ENCODE measurements at regions not wholly inside any gene's neighbourhood (a gene's known extent, or its start where the extent isn't known, plus 50 kb on each side); places are given as distances from the start of the nearest gene placed in this dataset.
"Not testable (repeated sequence)": the region's sequence is repeated elsewhere in the genome, so short reads cannot be mapped to it uniquely, and the experiment has no call there.

DNA sequence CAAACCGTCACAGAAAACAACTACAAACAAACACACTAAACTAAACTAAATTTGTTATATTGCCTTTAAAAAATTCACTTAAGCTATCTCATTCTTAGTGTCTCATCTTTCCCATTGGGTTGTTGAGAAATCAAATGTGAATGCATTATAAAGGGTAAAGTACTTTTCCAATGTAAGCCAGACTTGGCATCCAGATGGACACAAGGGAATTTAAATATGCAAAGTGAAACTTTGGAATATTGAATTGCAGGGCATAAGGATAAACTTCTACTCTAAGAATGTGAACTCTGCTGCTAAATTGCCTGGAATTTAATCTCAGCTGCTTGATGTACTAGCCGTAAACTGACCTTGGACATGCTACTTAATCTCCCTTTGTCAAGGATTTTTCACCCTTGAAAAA lies 1554.6 kb downstream of the CDH8 start:
- H3K4me3 Mint-ChIP-seq, result no peak overlapping the region
- DNase-seq, result no peak
- H3K36me3 Mint-ChIP-seq, result no peaks in the 10 kb centered on the region
- no peak overlapping the region for H3K27ac Mint-ChIP-seq
- H3K4me1 Mint-ChIP-seq, result no peaks in the 10 kb centered on the region
- H3K9me3 Mint-ChIP-seq, result peaks cover 2% of the 10 kb centered on the region
- no peaks in the 10 kb centered on the region for H3K27me3 Mint-ChIP-seq

DNA sequence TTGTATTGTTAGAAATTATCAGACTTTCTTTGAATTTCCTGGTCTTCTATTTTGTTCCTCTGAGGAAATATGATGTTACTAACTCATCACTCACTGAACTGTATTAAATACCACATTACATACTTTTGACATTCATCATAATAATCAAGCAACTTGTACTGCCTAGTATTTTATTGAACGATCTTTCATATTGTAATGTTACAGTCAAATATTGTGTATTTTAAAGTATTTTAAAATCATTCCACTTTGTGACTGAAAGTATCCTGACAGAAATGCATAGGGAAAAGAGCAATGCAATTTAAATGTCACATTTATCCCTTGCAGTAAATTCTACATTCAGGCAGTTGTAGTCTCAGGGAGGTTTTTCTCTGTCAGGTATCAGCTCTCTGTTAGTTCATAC lies 1557.4 kb downstream of the CDH8 start:
- Mint-ChIP-seq H3K36me3 (no peaks in the 10 kb centered on the region), H3K4me3 (no peak overlapping the region), H3K27ac (no peak overlapping the region), H3K9me3 (peaks cover 4% of the 10 kb centered on the region), H3K4me1 (no peaks in the 10 kb centered on the region), H3K27me3 (no peaks in the 10 kb centered on the region)
- DNase-seq, result no peak

DNA sequence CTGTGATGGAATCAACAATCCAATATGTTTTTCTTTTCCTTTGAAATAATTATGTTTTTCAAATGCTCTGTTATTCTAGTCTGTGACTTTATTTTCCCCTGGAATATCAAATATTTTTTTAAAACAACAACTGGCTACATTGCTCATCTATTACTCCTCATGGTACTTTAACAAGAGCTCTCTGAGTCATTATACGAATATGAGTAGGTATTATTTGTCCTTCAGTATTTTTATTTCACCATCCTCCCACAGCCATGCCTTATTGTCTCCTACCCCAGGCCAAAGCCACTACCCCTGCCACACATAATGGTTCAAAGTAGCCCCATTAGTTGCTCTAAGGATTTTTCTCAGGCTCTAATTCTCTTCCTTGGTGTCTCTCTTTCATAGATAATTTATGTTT lies 1572.3 kb downstream of the CDH8 start:
- Mint-ChIP-seq H3K36me3 (no peaks in the 10 kb centered on the region), H3K27ac (no peak overlapping the region), H3K9me3 (peaks cover 7% of the 10 kb centered on the region), H3K27me3 (no peaks in the 10 kb centered on the region), H3K4me3 (no peak overlapping the region), H3K4me1 (no peaks in the 10 kb centered on the region)
- no peak for DNase-seq

DNA sequence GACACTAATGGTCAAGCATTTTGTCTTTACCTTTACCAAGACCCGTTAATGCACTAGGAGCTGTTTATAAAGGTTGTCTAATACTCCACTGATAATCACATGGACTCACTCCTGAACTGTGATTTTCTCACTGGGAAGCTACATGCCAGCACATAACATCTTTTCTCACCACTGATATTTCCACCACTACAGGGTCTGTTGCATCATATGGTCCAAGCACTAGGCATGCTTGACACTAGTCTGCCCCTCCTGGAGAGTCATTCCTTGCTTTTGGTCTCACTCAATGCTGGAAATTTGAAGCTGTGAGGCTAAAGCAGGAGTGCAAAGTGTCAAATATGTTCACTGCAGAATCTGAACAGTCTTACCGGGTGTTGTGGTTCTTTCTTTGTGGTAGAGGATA lies 1576.8 kb downstream of the CDH8 start:
- no peak for DNase-seq
- H3K4me3 Mint-ChIP-seq, result no peak overlapping the region
- no peaks in the 10 kb centered on the region for H3K4me1 Mint-ChIP-seq
- H3K9me3 Mint-ChIP-seq, result peaks cover 2% of the 10 kb centered on the region
- H3K27me3 Mint-ChIP-seq, result no peaks in the 10 kb centered on the region
- no peaks in the 10 kb centered on the region for H3K36me3 Mint-ChIP-seq
- no peak overlapping the region for H3K27ac Mint-ChIP-seq

DNA sequence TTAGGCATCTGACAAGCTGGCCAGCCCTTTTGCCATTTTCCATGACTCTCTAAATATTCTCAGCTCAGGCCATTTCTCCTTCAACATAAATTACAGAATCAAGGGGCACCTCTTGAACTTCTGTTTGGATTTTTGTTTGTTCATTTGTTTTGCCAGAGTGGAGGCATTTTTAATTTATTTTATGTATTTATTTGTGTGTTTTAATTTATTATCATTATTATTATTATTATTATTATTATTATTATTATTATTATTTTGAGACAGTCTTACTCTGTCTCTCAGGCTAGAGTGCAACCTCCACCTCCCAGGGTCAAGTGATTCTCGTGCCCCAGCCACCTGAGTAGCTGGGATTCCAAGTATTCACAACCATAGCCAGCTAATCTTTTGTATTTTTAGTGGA lies 1578.0 kb downstream of the CDH8 start:
- no peaks in the 10 kb centered on the region for H3K27me3 Mint-ChIP-seq
- no peaks in the 10 kb centered on the region for H3K4me1 Mint-ChIP-seq
- H3K36me3 Mint-ChIP-seq, result no peaks in the 10 kb centered on the region
- peaks cover 1% of the 10 kb centered on the region for H3K9me3 Mint-ChIP-seq
- DNase-seq, result no peak
- H3K27ac Mint-ChIP-seq, result no peak overlapping the region
- H3K4me3 Mint-ChIP-seq, result no peak overlapping the region

DNA sequence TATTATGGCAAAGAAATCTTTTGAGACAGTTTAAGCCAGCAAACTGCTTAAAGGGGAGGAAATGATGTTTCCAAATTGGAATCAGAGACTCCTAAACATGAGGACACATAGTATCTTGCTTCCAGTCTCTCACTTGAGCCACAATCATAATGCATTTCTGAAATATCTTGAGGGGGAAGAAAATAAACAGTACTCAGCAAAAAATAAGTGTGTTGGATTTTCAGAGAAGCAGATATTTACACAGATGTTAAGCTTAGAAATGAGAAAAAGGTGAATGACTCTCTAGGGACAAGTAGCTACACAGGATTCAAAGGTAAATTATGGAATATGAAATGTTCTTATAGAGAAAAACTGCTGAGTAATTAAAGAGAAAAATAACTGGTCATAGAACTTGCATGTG lies 1583.6 kb downstream of the CDH8 start:
- Mint-ChIP-seq H3K9me3 (no peaks in the 10 kb centered on the region), H3K27ac (no peak overlapping the region), H3K4me3 (no peak overlapping the region), H3K36me3 (no peaks in the 10 kb centered on the region), H3K27me3 (no peaks in the 10 kb centered on the region), H3K4me1 (no peaks in the 10 kb centered on the region)
- DNase-seq, result no peak

DNA sequence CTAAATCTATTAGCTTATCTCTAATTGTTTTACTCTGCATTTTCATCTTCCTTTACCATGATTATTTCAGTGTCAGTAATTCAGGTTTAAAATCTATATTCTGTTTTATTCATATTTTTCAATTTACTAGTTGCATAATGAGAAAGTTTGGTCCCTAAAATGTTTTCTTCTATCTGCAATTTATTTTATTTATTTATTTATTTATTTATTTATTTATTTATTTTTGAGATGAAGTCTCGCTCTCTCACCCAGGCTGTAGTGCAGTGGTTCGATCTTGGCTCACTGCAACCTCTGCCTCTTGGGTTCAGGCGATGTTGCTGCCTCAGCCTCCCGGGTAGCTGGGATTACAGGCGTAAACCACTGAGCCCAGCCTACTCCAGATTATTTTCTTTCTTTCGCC lies 1597.3 kb downstream of the CDH8 start:
- H3K4me3 Mint-ChIP-seq, result no peak overlapping the region
- no peaks in the 10 kb centered on the region for H3K9me3 Mint-ChIP-seq
- no peaks in the 10 kb centered on the region for H3K4me1 Mint-ChIP-seq
- no peaks in the 10 kb centered on the region for H3K36me3 Mint-ChIP-seq
- H3K27ac Mint-ChIP-seq, result no peak overlapping the region
- H3K27me3 Mint-ChIP-seq, result no peaks in the 10 kb centered on the region
- no peak for DNase-seq

DNA sequence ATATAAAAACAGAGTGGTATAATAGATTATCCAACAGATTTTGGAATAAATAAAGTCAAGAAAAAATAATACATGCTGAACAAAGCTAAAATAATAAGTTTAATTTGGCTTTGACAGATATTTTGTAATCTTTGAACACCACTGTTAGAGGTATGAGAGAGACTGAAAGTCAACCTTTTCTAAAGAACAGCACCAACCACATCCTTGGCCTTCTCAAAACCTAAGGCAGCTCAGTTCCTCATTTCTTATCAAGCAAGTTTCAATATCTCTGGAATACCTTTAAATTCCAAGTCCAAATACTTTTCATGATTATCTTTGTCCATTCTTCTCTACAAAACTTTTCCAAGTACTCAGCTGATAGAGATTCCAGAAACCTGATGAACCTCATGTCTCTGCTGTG lies 1603.8 kb downstream of the CDH8 start:
- H3K27ac Mint-ChIP-seq, result no peak overlapping the region
- no peaks in the 10 kb centered on the region for H3K4me1 Mint-ChIP-seq
- peaks cover 5% of the 10 kb centered on the region for H3K9me3 Mint-ChIP-seq
- DNase-seq, result no peak
- H3K36me3 Mint-ChIP-seq, result no peaks in the 10 kb centered on the region
- H3K4me3 Mint-ChIP-seq, result no peak overlapping the region
- no peaks in the 10 kb centered on the region for H3K27me3 Mint-ChIP-seq

DNA sequence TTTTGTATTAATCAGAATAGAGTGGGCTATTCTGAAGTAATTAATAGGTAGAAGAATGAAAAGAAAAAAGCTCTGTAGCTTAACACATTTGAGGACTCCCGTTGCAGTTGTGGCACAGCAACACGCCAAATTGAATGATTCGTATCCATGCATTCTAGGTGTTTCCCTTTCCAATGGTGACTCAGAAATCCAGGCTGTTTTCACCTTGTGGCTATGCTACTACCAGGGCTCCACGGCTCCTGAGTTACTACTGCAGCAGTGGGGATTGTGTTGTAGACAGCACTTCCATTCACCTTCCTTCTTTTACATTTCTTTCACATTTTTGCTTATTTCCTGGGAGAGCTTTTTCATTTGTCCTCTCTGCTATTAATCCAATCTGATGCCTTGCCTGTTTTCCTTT lies 1616.4 kb downstream of the CDH8 start:
- Mint-ChIP-seq H3K4me3 (no peak overlapping the region), H3K9me3 (no peaks in the 10 kb centered on the region), H3K27me3 (no peaks in the 10 kb centered on the region), H3K27ac (no peak overlapping the region), H3K4me1 (no peaks in the 10 kb centered on the region), H3K36me3 (no peaks in the 10 kb centered on the region)
- no peak for DNase-seq

DNA sequence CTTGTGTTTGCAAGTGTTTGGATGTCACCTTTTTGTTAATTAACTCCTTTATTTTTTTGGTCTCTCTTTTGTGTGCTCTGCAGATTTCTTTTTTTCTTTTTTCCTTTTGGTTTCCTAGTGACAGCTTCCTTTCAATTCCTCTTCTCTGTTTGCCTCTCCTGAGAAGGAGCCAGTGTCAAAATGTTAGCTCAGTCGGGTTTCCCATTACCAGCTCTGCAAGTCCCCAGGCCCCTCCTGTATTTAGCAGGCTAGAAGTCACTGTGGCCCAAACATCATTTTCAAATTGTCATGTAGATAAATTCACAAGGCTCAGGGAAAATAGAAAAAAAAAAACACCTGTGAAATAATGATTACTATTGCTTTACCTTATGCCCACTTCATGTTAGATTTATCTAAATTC lies 1621.6 kb downstream of the CDH8 start:
- Mint-ChIP-seq H3K4me3 (no peak overlapping the region), H3K4me1 (no peaks in the 10 kb centered on the region), H3K9me3 (no peaks in the 10 kb centered on the region), H3K27ac (no peak overlapping the region), H3K36me3 (no peaks in the 10 kb centered on the region), H3K27me3 (no peaks in the 10 kb centered on the region)
- no peak for DNase-seq

DNA sequence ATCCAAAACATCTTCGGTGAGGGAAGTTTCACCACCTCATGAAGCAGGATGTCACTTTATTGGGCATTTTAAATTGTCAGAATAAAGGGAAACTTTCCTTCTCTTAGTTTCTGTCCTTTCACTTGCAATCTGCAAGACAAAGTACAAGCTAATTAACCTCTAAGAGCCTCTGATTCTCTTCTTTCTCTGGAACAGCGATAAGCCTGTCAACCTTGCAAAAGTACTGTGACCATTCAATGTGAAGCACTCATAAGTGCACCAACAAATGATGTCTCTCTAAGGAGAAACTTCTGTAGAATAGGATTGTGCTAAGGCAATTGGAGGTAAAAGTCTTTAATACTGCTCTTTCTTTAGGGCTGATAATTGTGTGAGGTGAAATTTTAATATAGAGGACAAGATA lies 1622.3 kb downstream of the CDH8 start:
- Mint-ChIP-seq H3K36me3 (no peaks in the 10 kb centered on the region), H3K27ac (no peak overlapping the region), H3K4me1 (no peaks in the 10 kb centered on the region), H3K9me3 (no peaks in the 10 kb centered on the region), H3K27me3 (no peaks in the 10 kb centered on the region), H3K4me3 (no peak overlapping the region)
- no peak for DNase-seq

DNA sequence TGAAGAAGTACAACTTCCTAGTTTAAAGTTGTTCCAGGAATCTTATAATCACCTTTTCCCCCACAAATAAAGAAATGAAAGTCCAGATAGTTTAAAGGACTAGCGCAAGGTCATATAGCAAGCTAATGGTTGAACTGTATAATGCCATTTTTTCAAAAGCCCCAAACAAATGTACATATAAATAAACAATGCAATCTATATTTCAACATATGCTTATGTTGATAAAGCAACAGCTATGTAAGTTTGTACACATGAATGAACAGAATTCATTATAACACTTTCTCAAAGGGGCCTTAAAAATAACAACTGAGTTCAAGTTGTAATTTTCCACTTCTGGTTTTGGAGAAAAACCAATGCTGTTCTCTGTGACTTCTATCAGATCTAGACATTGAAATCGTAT lies 1628.6 kb downstream of the CDH8 start:
- H3K4me1 Mint-ChIP-seq, result no peaks in the 10 kb centered on the region

DNA sequence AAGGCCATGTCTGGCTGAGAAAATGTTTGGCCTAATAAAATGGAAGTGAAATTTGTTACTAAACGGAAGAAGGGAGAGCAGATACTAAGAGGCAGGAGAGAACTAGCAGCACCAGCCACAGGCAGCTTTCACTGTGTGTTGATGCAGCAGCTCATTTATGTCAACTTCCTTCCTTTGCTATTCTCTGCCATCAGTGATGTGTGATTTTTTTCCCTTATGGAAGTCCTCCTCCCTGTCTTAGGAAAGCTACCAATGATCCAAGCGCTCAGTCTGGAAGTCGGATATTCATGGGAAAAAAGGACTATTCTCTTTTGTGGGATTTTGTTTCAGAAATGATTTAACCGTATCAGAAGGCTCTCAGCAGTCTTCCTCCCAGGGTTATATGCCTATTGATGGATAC lies 1629.2 kb downstream of the CDH8 start:
- Mint-ChIP-seq H3K4me3 (no peak overlapping the region), H3K27me3 (no peaks in the 10 kb centered on the region), H3K9me3 (peaks cover 3% of the 10 kb centered on the region), H3K36me3 (no peaks in the 10 kb centered on the region), H3K27ac (no peak overlapping the region), H3K4me1 (no peaks in the 10 kb centered on the region)
- DNase-seq, result no peak

More for the DNA sequence above, 1628.6 kb downstream of the CDH8 start:
- H3K36me3 Mint-ChIP-seq, result no peaks in the 10 kb centered on the region
- peaks cover 3% of the 10 kb centered on the region for H3K9me3 Mint-ChIP-seq
- H3K27ac Mint-ChIP-seq, result no peak overlapping the region
- H3K27me3 Mint-ChIP-seq, result no peaks in the 10 kb centered on the region
- DNase-seq, result no peak
- no peak overlapping the region for H3K4me3 Mint-ChIP-seq

DNA sequence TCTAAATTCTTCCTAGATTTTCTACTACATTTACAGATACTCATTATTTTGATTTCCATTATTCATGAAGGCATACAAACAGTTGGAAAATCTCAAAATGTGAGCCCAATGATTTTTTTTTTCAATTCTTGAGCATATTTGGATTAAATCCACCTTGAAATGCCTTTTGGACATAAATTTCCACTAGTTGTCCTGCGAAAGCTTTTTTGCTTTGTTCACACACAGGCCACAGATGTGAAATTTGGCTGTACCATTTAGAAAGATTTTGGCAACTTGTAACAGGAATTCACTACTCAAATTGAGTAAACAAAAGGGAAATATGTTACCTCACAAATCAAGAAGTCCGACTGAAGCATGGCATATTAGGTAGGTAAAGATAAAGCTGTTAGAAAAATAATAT lies 1631.0 kb downstream of the CDH8 start:
- H3K4me1 Mint-ChIP-seq, result no peaks in the 10 kb centered on the region
- no peaks in the 10 kb centered on the region for H3K27me3 Mint-ChIP-seq

DNA sequence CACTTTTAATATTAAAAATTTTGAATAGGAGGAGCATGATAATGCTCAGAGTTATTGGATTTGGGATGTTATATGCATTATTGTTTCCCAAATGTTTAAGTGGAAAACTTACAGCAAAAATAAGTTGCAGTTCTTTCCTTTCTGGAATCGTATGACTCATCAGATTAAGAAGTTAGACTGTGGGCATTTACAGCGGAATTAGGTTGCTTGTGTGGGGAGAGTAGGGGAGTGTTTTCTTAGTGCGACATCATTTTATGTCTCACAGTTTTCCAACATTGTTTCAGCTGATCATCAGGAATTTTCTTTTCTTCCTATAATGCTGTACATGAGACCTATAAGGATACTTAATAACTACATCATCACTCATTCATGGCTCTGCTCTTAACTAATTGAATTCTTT lies 1631.8 kb downstream of the CDH8 start:
- H3K9me3 Mint-ChIP-seq, result peaks cover 5% of the 10 kb centered on the region
- no peak overlapping the region for H3K27ac Mint-ChIP-seq
- no peaks in the 10 kb centered on the region for H3K27me3 Mint-ChIP-seq
- no peak for DNase-seq
- H3K4me3 Mint-ChIP-seq, result no peak overlapping the region
- H3K4me1 Mint-ChIP-seq, result no peaks in the 10 kb centered on the region
- no peaks in the 10 kb centered on the region for H3K36me3 Mint-ChIP-seq

More for the DNA sequence above, 1631.0 kb downstream of the CDH8 start:
- no peak for DNase-seq
- Mint-ChIP-seq H3K36me3 (no peaks in the 10 kb centered on the region), H3K4me3 (no peak overlapping the region), H3K27ac (no peak overlapping the region), H3K9me3 (peaks cover 3% of the 10 kb centered on the region)

DNA sequence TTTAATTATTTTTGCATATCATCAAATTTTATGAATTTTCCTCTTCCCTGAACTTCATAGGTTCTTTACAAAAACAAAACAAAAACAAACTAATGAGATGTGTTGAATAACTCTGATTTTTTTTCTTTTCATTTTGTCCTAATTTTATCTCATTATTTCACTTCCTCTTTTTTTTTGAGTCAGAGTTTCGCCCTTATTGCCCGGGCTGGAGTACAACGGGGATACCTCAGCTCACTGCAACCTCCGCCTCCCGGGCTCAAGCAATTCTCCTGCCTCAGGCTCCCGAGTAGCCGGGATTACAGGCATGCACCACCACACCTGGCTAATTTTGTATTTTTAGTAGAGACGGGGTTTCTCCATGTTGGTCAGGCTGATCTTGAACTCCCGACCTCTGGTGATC lies 1633.3 kb downstream of the CDH8 start:
- not testable (repeated sequence) for H3K9me3 Mint-ChIP-seq, H3K27me3 Mint-ChIP-seq, DNase-seq, H3K4me3 Mint-ChIP-seq, H3K36me3 Mint-ChIP-seq, H3K4me1 Mint-ChIP-seq, H3K27ac Mint-ChIP-seq

DNA sequence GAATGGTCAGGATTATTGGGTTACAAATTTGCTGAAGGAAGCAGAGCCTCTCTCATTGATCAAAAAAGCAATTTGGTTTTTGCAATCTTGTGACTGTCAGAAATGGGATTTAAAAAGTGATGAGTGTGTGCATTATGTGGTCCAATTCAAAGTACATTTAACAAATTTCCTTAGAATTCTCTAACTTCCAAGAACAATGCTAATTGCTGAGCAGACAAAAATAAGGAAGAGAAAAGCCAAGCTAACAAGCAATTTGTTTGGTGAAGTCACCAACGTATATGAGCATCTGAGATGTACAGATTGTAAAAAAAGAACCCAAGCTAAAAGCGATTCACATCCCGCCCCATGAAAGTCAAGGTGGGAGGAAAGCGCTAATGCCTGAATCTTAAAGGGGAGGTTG lies 1643.9 kb downstream of the CDH8 start:
- Mint-ChIP-seq H3K36me3 (no peaks in the 10 kb centered on the region), H3K4me1 (no peaks in the 10 kb centered on the region), H3K27me3 (no peaks in the 10 kb centered on the region), H3K9me3 (peaks cover 7% of the 10 kb centered on the region), H3K27ac (no peak overlapping the region), H3K4me3 (no peak overlapping the region)
- no peak for DNase-seq

All from activated naive CD8-positive, alpha-beta T cell treated with anti-CD3 and anti-CD28 coated beads for 36 hours (primary cell).